COLO668 (cell line): ENCODE measurements at regions not wholly inside any gene's neighbourhood (a gene's known extent, or its start where the extent isn't known, plus 50 kb on each side); places are given as distances from the start of the nearest gene placed in this dataset.

Source experiments
- DNase-seq: peaks from one replicate; lab custom pipeline; 2025; ENCODE audit not compliant: unreplicated experiment; lab: John Stamatoyannopoulos, UW

- DNase-seq: no peak
These were observed 55.8 kb upstream of the HS3ST1 start for GRCh38 chr4:11484531-11484930.

GRCh38 chr4:11483046-11483445 is 54.4 kb upstream of the HS3ST1 start:
- no peak for DNase-seq

GRCh38 chr4:11480683-11481082 is 52.0 kb upstream of the HS3ST1 start:
- no peak for DNase-seq
